HG03457 (cell line): ENCODE measurements at regions not wholly inside any gene's neighbourhood (a gene's known extent, or its start where the extent isn't known, plus 50 kb on each side); places are given as distances from the start of the nearest gene placed in this dataset.
"Not testable (repeated sequence)": the region's sequence is repeated elsewhere in the genome, so short reads cannot be mapped to it uniquely, and the experiment has no call there.

ENCODE experiments used
- ATAC-seq: cut with Tn5 transposase; IDR thresholded peaks from one replicate; pipeline ENCODE4 v1.9.1; 2021; ENCODE audit warnings: moderate number of reproducible peaks; ENCODE audit not compliant: unreplicated experiment

GRCh38 chr16:13336907-13337881, 435.8 kb downstream of the SHISA9 start:
- not testable (repeated sequence) for ATAC-seq

- ATAC-seq: no peak
Measured at GRCh38 chr16:13338044-13338443, 436.6 kb downstream of the SHISA9 start.

- ATAC-seq: no peak
Measured at GRCh38 chr16:13342675-13343074, 441.3 kb downstream of the SHISA9 start.

GRCh38 chr16:13344001-13344400, 442.6 kb downstream of the SHISA9 start:
- ATAC-seq: no peak

- ATAC-seq: no peak
Measured at GRCh38 chr16:13348416-13348815, 447.0 kb downstream of the SHISA9 start.

GRCh38 chr16:13350000-13350399, 448.6 kb downstream of the SHISA9 start:
- ATAC-seq: no peak

GRCh38 chr16:13351181-13351580, 449.8 kb downstream of the SHISA9 start:
- ATAC-seq: no peak

- no peak for ATAC-seq
Measured at GRCh38 chr16:13351601-13352217, 450.3 kb downstream of the SHISA9 start.

GRCh38 chr16:13352796-13353195, 451.4 kb downstream of the SHISA9 start:
- ATAC-seq: not testable (repeated sequence)

- not testable (repeated sequence) for ATAC-seq
Measured at GRCh38 chr16:13357842-13358241, 456.4 kb downstream of the SHISA9 start.

- no peak for ATAC-seq
Measured at GRCh38 chr16:13359835-13360234, 458.4 kb downstream of the SHISA9 start.

- no peak for ATAC-seq
Measured at GRCh38 chr16:13372421-13372820, 471.0 kb downstream of the SHISA9 start.

GRCh38 chr16:13376174-13376573, 474.8 kb downstream of the SHISA9 start:
- ATAC-seq: no peak

GRCh38 chr16:13377143-13377542, 475.7 kb downstream of the SHISA9 start:
- no peak for ATAC-seq

- no peak for ATAC-seq
Measured at GRCh38 chr16:13378151-13378550, 476.8 kb downstream of the SHISA9 start.

GRCh38 chr16:13379266-13379665, 477.9 kb downstream of the SHISA9 start:
- no peak for ATAC-seq

GRCh38 chr16:13385156-13386040, 484.0 kb downstream of the SHISA9 start:
- ATAC-seq: not testable (repeated sequence)

- no peak for ATAC-seq
Measured at GRCh38 chr16:13390093-13390985, 488.9 kb downstream of the SHISA9 start.

- no peak for ATAC-seq
Measured at GRCh38 chr16:13390986-13391305, 489.5 kb downstream of the SHISA9 start.

GRCh38 chr16:13391337-13391736, 489.9 kb downstream of the SHISA9 start:
- no peak for ATAC-seq
